GM21360 (cell line): ENCODE measurements at regions not wholly inside any gene's neighbourhood (a gene's known extent, or its start where the extent isn't known, plus 50 kb on each side); places are given as distances from the start of the nearest gene placed in this dataset.
"Not testable (repeated sequence)": the region's sequence is repeated elsewhere in the genome, so short reads cannot be mapped to it uniquely, and the experiment has no call there.

Source experiments
- ATAC-seq: cut with Tn5 transposase; IDR thresholded peaks from one replicate; pipeline ENCODE4 v1.9.1; 2021; ENCODE audit warnings: mild to moderate bottlenecking, moderate library complexity; ENCODE audit not compliant: unreplicated experiment

- ATAC-seq: no peak
These were observed 302.3 kb upstream of the PLD5 start for GRCh38 chr1:242826701-242827336.

- ATAC-seq: no peak
These were observed 299.9 kb upstream of the PLD5 start for GRCh38 chr1:242824435-242824834.

GRCh38 chr1:242813490-242814091 is 289.1 kb upstream of the PLD5 start:
- no peak for ATAC-seq

DNA sequence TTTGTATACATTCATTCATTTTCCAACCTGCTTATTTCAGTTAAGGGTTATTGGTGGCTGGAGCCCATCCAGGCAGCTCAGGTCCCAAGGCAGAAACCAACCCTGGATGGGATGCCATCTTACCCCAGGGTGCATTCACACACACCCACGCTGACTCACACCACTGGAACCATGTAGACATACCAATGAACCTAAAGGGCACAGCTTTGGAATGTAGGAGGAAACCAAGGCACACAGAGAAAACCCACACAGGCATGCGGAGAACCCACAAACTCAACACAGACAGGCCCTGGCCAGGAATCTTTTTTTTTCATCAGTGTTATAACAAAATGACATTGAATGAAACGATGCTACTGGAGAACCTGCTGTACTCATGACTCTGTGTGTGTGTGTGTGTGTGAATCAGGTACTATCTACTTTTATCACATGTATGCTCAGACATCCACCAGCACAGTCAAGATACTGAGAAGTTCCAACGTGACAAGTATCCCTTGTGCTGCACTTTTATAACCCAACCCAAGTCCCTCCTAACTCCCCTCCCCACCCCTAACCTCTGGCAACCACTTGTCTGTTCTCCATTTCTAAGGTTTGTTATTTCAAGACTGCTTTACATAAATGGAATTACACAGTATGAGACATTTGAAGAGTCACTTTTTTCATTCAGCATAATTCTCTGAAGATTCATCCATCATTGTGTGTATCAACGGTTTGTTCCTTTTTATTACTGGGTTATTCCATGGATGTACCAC is 286.8 kb upstream of the PLD5 start:
- no peak for ATAC-seq

DNA sequence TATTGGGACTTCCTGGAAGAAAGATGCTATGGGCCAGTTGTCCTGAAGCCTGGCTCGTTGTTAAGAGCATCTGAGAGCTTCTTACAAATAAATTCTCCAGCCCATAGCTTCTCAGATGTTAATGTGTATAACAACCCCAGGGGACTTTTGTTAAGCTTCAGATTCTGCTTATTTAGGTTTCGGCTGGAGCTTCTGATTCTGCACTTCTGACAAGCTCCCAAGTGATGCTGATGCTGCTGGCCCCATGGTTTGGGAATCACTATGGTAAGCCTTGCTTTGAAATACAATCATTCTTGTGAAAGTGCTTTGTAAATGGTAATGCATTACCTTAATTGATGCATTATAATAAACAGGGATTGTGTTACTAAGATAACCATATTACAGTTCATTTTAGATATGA is 281.8 kb upstream of the PLD5 start:
- ATAC-seq: no peak

DNA sequence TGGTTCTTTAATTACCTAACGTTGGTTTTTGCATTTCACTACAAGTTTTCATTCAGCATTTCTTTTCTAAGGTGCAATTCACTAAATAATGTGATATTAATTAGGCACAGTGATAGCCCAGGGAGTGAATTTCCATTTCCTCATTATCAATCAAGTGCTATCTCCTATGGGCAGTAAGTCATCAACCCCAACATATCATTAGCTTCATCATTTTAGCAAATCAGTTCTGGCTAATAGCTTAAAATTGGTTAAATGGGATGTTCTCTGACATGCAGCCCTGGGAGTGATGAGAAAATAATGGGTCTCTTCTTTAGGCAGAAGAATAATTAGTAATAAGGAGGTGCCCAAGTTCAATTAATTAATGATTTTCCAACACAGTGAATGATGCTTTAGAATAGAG is 280.9 kb upstream of the PLD5 start:
- ATAC-seq: not testable (repeated sequence)

DNA sequence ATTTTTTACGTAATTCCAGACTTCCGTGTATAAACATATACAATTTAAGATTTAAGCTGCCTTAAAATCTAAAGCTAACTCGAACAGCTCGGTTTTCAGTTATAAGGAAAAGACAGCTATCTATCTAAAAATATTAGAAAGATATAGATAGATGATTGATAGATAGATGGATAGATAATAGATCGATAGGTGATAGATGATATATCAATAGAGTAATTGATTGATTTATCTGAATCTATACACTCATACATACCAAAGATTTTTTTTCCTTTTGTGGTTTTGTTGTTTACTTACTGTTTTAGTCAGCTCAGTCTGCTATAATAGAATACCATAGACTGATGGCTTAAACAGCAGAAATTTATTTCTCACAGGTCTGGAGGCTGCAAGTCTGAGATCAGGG is 278.5 kb upstream of the PLD5 start:
- ATAC-seq: no peak

DNA sequence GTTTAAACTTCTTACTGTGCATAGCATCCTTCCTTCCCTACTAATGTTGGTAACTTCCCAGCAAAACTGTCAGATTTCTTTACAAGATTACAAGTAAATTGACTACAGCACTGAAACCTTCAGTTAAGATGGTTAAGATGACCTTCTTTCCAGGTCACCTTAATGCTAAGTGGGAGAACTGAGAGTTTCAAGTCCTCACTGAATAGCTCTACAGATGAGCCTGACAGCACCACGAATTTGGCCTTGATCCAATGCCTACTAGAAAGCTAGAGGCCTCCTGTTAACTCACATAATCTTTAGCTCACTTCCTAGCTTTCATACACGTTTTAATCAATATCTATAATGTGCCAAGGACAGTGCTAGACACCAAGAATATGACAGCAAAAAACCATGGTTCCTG is 276.0 kb upstream of the PLD5 start:
- no peak for ATAC-seq

GRCh38 chr1:242797856-242798255 is 273.4 kb upstream of the PLD5 start:
- ATAC-seq: no peak

DNA sequence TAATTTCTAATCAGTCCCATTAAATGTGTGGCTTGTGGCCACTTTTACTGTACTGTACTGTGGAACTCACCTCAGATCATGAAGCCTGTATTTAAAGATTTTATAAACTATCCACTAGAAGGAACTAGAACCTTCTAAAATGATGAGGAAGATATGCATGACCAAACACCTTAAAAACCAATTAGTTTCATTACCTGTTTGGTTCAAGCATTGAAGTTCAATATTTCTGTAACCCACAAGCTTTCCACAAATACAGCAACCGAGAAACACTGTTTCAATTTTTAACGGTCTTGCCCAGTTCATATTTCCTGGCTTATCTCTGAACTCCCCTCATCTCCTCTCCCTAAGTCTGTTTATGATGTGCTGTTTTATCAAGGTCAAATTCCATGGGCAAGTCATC is 264.3 kb upstream of the PLD5 start:
- peak; percentile 60 for ATAC-seq

- no peak for ATAC-seq
These were observed 263.5 kb upstream of the PLD5 start for GRCh38 chr1:242787968-242788367.

GRCh38 chr1:242784807-242785206 is 260.3 kb upstream of the PLD5 start:
- ATAC-seq: no peak

DNA sequence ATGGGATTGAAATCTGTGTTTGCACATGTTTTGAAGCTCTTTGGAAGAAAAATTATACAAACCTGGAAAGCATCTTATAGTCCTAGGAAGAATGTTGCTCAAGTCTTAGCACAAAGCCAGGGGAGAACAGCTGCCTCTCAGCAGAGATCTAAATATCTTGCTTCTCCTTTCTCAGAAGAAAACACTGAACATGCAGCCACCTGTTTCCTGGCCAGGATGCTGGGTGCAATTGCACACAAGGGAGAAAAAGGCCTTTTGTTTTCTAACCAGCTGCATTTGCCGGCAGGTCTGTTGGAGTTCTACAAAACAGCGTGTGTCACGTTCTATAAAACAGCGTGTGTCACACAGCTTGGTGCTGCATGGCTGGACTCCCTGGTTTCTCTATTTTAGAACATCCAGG is 259.6 kb upstream of the PLD5 start:
- ATAC-seq: no peak

GRCh38 chr1:242774256-242774655 is 249.8 kb upstream of the PLD5 start:
- no peak for ATAC-seq

GRCh38 chr1:242770366-242770765 is 245.9 kb upstream of the PLD5 start:
- no peak for ATAC-seq

DNA sequence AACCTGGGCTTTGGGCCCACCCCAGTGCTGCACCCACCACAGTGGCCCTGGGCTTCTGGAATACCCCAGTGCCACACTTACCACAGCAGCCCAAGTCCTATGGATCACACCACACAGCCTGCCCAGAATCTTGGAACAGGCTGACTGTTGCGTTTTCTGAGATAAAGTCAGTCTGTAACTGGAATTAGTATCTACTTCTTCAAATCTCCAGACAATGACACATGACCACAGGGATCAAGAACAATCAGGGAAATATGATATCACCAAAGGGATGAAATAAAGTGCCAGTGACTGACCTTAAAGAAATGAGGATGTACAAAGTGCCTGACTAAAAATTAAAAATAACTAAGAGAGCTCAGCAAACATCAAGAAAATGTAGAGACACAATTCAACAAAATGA is 239.7 kb upstream of the PLD5 start:
- no peak for ATAC-seq

GRCh38 chr1:242761556-242761955 is 237.1 kb upstream of the PLD5 start:
- no peak for ATAC-seq

DNA sequence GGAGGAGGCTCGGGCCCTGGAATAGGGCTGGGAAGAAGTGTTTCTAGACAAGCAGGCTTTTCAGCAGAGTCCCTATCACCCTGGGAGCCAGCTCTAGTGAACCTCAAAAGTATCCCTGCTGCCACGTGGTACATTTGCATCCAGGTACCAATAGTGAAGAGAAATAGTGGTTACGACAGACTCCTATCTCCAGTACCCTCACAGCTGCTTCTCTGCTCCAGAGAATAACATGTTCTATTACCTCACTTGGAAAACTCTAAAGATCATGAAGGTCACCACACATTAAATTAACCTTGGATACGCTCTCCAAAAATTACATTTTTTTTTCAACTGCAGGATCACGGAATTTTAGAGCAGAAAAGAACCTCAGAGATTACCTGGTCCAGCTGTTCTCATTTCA is 230.4 kb upstream of the PLD5 start:
- ATAC-seq: no peak

DNA sequence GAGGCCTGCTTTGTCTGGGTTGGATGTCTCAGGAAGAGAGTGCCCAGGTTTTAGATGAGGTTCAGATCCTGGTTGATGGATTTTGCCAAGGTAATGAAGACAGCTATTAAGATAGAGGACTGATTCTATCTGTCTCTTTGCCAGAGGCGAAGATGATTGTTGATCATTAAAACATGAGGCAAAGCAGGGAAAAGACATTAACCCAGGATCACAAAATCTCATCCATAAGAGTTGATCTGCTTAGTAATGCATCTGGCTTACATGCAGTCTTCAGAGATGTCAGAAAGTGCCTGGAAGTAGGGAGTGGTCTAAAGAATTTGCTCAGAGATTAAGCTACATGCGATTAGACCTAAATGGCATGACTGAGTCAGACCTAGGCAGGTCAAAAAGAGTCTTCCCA is 229.6 kb upstream of the PLD5 start:
- ATAC-seq: no peak

- ATAC-seq: no peak
These were observed 222.7 kb upstream of the PLD5 start for GRCh38 chr1:242747233-242747632.

DNA sequence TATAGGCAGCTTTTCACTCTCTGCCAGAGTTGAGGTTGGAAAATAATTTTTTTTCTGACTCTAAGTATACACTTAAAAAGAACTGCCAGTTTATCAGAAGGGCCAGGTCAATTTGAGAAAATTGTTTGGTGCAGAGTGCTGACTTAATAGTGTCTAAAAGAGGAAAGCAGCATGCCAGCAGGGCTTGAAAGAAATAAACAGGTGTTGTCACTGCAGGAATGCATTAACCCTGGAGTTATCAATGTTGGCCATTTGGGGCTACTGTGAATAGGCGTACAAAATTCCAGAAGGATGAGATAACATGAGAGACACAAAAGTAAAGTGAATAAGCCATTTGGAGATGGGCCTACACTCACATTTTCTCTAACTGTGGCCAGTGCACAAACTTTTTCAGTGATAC is 220.6 kb upstream of the PLD5 start:
- no peak for ATAC-seq

DNA sequence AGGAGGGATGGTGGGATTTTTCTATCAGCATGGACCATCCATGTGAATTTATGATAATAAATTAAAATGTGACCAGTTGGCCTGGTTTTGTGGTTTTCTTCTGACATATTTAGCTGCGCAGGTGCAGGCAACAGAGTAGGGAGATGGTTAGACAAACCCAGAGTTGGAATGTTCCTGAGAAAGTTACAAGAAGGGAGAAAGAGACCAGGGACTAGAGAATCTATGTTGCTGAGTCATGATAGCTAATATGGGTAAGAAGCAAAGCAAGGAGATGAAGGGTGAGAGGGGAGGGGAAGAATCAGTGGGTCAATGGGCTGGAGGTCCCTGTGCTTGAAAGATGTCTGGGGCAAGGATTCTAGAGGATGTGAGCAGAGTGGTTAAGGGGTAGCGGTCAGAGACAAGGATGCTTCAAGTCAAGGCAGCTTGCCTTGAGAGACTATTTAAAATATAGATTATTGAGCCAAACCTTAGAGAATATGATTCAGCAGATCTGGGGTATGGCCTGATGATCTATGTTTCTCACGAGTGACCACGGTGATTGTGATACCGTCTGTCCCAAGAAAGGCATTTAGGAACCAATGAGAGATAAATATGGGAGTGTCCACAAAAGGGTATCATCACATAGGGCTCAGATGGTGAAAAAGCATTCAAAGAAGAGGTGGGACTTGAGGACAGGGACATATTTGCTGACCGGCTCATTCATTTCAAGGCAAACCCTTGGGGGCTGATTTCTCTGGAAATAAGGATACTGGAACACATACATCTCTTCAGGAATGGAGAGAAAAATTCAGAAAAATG is 219.7 kb upstream of the PLD5 start:
- ATAC-seq: no peak
